GM18868 (cell line): ENCODE measurements at regions not wholly inside any gene's neighbourhood (a gene's known extent, or its start where the extent isn't known, plus 50 kb on each side); places are given as distances from the start of the nearest gene placed in this dataset.
"Not testable (repeated sequence)": the region's sequence is repeated elsewhere in the genome, so short reads cannot be mapped to it uniquely, and the experiment has no call there.

Source experiments
- ATAC-seq: cut with Tn5 transposase; IDR thresholded peaks from one replicate; pipeline ENCODE4 v1.9.1; 2021; ENCODE audit warnings: mild to moderate bottlenecking, moderate library complexity; ENCODE audit not compliant: unreplicated experiment

GRCh38 chr16:85448557-85449190, 164.4 kb upstream of the GSE1 start:
- no peak for ATAC-seq

DNA sequence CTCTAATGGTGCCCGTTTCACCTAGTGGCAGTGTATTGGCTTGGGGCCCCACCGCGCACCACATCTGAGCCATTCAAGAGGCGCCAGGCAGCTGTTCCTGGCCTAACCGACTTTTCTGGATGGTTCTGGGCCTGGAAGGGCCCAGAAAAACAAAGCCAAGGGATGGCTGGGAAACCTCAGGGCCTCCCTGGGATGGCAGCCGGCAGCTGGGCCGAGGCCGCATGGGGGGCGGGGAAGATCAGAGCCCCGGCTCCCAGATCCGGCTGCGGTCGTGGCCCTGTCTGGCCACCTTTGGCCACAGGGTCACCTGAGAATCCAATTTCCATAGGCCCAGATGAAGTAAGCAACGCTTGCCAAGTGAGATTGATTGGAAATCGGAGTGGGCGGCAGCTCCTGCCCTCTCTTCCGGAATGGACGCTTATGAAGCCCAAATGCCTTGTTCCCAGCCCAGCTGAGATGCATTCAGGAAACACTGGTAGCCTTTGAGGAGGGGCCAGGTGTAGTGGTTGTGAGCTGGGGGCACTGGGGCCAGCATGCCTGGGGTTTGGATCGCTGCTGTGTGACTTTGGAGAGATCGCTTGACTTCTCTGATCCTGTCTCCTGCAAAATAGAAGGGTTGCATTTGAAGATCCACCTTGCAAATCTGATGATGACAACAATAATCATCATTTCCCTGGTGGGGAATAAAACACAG, 163.8 kb upstream of the GSE1 start:
- ATAC-seq = no peak

GRCh38 chr16:85449885-85450245, 163.3 kb upstream of the GSE1 start:
- no peak for ATAC-seq

GRCh38 chr16:85451142-85451541, 162.0 kb upstream of the GSE1 start:
- not testable (repeated sequence) for ATAC-seq

DNA sequence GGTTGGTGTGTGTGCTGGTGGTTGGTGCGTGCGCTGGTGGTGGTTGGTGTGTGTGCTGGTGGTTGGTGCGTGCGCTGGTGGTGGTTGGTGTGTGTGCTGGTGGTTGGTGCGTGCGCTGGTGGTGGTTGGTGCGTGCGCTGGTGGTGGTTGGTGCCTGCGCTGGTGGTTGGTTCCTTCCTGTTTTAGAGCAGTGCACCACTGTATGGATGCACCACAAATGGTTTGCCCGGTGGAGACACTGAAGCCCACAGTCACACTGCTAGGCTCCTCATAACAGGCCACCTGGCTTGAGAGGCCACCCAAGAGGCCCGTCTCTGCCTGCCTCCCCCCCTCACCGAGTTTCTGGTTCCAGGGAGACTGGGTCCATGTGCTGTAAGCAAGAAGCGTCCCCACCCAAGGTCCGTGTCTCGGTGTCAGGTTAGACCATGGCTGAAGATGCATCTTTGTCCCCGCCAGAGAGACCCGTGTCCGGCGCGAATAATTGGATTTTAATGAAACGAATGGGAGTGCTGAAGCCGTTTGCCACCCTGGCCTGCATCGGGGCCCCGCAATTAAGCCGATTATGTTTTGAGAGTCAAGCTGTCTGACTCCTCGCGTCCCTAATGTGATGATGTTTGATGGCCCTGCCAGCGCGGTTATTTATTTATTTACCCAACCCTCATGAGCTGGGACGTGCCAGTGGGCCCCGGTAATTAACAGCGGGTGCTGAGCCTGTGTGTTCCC, 161.3 kb upstream of the GSE1 start:
- no peak for ATAC-seq

DNA sequence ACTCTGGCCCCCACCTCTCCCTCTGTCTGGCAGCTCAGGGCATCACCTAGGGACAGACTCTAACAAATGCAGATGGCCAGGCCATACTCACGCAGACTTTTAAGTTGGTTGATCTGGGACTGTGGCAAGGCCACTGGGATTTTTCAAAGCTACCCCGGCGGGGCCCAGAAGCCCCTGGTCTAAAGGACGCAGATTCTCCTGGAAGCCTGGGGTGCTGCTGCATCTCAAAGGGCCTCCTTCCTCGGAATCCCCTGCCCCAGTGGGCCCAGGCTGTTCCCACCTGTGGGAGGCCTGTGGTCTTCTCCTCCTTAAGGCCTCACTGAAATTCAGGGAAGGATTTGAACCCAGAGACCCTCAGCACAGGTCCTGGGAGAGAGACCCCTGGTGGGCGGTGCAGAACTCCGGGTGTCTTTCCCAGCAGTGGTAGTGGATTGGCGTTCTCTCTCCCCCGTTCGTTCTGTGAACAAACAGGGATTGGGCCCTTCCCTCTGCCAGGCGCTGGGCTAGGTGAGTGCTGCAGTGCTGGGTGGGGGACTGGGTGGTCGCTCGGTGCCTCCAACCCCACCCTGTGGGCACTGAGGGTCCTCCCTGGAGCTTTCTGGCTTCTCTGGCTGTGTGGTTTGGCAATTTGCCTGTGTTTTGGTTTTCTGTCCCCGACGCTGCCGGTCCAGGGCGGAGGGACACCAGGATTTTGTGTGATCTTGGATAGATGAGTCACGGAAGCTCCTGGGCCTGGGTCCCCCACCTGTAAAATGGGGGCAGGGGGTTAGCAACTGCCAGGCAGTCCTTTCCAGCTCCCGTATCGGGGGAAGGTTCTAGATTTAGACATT, 160.5 kb upstream of the GSE1 start:
- no peak for ATAC-seq

- no peak for ATAC-seq
Observed at GRCh38 chr16:85453194-85453678, 159.9 kb upstream of the GSE1 start.

GRCh38 chr16:85453703-85454102, 159.4 kb upstream of the GSE1 start:
- ATAC-seq = no peak

DNA sequence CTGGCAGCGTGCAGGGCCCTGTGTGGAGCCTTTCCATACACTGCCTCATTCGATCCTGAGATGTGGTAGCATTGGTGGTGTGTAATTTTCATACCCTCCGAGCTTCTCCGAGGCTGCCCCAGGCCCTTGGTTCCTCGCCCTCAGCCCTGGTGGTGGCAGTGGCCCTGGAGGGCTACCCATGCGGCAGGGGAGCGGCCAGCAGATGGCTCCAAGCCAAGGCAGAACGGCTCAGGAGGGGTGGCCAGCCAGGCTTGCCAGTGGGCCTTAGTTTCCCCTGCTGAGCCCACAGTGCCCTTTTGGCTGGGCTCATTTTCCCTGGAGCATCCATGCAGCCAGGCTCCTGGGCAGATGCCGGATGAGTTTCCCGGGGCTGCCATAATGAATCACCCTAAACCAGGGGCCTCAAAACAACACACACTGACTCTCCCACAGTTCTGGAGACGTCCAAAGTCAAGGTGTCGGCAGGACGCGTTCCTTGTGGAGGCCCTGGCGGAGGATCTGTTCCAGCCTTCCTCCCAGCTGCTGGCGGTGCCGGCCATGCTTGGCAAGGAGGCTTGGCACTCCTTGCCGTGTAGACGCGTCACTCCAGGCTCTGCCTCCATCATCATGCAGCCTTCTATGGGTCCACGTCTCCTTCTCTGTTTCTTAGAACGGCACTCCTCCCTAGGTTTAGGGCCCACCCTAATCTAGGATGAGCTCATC, 158.8 kb upstream of the GSE1 start:
- ATAC-seq = no peak

- no peak for ATAC-seq
Observed at GRCh38 chr16:85455534-85455933, 157.6 kb upstream of the GSE1 start.

DNA sequence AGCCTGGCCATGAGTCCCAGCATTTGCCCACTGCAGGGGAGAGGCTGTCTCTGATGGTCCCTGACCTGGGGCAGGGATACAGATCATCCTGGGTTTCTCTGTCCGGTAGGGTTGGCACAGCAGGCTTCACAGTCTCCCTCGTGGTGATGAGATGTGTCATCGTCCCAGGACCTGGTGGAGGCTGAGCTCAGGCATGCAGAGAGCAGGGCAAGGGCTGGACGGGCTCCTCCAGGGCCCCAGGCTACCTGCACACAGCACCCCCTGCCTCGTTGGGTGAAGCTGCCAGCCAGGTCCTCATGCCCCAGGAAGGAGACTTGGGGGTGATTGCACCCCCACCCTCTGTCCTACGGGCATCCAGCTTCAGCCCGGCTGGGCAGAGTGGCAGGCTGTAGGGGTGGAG, 155.8 kb upstream of the GSE1 start:
- no peak for ATAC-seq

GRCh38 chr16:85458968-85459367, 154.2 kb upstream of the GSE1 start:
- ATAC-seq = no peak

DNA sequence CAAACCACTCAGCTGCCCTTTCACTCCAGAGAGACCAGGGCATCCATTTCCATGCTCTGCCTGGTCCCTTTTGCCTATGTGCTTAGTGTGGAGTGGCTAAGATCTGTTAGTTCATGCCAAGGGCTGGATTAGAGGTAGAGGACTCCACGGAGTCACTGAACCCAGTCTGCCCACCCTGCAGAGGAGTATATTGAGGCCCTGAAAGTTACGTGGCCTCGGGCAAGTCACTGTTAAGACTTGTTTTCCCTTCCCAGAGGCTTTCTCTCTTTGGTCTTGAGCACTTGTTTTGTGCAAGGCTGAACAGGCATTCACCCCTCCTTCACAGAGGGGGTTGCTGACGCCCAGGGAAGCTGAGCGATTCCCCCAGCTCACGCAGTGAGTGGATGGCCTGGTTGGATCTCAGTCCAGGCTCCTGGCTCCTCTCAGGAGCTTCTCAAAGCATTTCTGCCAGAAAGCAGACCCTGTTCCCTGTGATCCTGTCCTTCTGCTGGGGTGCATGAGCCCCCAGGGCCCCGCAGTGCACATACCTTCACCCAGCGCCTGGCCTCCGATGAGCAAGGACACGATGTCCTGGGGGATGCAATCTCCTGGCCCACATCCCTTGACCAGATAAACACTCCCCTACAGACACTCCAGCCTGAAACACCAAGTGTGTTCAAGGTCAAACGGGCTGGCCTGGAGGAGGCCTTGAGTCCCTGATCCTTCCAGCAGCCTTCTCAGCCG, 153.4 kb upstream of the GSE1 start:
- ATAC-seq = no peak

GRCh38 chr16:85460252-85461021, 152.7 kb upstream of the GSE1 start:
- ATAC-seq = no peak

DNA sequence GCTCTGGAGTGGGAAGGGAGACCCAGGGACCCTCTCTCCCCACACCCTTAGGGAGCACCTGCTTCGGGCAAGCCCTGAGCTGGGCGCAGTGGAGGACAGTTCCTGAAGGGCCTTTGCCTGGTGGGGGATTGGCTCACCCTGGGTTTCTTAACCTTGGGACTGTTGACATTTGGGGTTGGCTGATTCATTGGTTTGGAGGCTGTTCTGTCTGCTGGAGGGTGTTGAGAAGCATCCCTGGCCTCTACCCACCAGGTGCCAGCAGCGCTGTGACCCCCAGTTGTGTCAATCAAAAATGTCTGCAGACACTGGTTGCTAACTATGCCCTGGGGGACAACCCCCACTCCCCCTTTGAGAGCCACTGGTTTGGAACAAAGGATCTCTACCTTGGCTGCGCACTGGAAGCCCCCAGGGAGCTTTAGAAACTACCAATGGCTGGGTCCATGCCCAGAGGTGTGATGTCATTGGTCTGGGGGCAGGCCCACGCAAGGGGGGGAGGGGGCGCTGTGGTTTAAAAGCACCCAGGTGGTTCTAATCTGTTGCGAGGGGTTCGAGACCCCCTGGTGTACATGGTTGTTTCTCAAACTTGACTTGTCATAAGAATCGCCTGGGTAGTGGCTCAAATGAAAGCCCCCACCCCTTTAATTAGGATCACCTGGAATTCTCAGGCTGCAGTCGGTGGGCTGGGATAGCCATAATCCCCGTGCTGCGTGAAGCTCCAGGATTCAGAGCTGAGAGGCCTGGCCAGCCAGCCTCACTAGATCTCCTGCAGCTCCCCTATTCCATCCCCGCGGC, 151.9 kb upstream of the GSE1 start:
- no peak for ATAC-seq

- no peak for ATAC-seq
Observed at GRCh38 chr16:85461814-85462713, 151.1 kb upstream of the GSE1 start.
